ENCODE measurements at regions not wholly inside any gene's neighbourhood (a gene's known extent, or its start where the extent isn't known, plus 50 kb on each side); places are given as distances from the start of the nearest gene placed in this dataset.

- no peak for DNase-seq
- Histone ChIP-seq H3K9me3 (no peaks in the 10 kb centered on the region), H3K27me3 (peaks cover 4% of the 10 kb centered on the region), H3K4me3 (ENCODE audit: low read depth, low read length) (no peak overlapping the region), H3K4me1 (no peaks in the 10 kb centered on the region), H3K36me3 (no peaks in the 10 kb centered on the region)
- TF ChIP-seq, protein P1, sequence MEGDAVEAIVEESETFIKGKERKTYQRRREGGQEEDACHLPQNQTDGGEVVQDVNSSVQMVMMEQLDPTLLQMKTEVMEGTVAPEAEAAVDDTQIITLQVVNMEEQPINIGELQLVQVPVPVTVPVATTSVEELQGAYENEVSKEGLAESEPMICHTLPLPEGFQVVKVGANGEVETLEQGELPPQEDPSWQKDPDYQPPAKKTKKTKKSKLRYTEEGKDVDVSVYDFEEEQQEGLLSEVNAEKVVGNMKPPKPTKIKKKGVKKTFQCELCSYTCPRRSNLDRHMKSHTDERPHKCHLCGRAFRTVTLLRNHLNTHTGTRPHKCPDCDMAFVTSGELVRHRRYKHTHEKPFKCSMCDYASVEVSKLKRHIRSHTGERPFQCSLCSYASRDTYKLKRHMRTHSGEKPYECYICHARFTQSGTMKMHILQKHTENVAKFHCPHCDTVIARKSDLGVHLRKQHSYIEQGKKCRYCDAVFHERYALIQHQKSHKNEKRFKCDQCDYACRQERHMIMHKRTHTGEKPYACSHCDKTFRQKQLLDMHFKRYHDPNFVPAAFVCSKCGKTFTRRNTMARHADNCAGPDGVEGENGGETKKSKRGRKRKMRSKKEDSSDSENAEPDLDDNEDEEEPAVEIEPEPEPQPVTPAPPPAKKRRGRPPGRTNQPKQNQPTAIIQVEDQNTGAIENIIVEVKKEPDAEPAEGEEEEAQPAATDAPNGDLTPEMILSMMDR (IDR thresholded peaks at IDR 0.05; ENCODE audit: low read depth, low read length): no peak
Measured at GRCh38 chr6:3559561-3559960, 102.7 kb upstream of the SLC22A23 start.

- TF ChIP-seq, protein P1 (IDR thresholded peaks at IDR 0.05; ENCODE audit: low read depth, low read length): no peak
- Histone ChIP-seq H3K9me3 (no peaks in the 10 kb centered on the region), H3K27me3 (peaks cover 4% of the 10 kb centered on the region; the same call in 1 of the 2 replicates), H3K4me3 (ENCODE audit: low read depth, low read length) (no peak overlapping the region), H3K4me1 (no peaks in the 10 kb centered on the region), H3K36me3 (no peaks in the 10 kb centered on the region)
- no peak for DNase-seq
Measured at GRCh38 chr6:3557336-3557735, 100.5 kb upstream of the SLC22A23 start.

DNA sequence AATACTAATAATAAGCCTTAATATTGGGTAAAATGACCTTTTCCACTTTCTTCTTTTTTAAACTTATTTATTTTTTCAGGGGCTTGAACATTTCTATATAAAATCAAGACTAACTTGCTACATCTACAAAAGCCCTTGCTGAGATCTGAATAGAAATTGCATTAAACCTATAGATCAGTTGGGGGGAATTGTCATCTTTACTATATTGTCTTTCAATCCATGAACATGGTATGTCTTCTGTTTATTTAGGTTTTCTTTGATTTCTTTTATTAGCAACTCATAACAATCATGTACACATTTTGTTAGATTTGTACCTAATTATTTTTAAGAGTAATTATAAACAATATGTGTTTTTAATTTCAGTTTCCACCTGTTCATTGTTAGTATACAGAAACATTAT, 96.4 kb upstream of the SLC22A23 start:
- DNase-seq: no peak
- Histone ChIP-seq H3K4me1 (no peaks in the 10 kb centered on the region), H3K9me3 (no peaks in the 10 kb centered on the region), H3K4me3 (ENCODE audit: low read depth, low read length) (no peak overlapping the region), H3K36me3 (no peaks in the 10 kb centered on the region), H3K27me3 (no peaks in the 10 kb centered on the region)
- TF ChIP-seq, protein P1 (IDR thresholded peaks at IDR 0.05; ENCODE audit: low read depth, low read length): no peak

GRCh38 chr6:3551716-3552511, 95.1 kb upstream of the SLC22A23 start:
- H3K27me3 ChIP-seq: no peaks in the 10 kb centered on the region; the same call in 1 of the 2 replicates
- H3K36me3 ChIP-seq: no peaks in the 10 kb centered on the region
- TF ChIP-seq, protein P1 (IDR thresholded peaks at IDR 0.05; ENCODE audit: low read depth, low read length): no peak
- H3K4me3 ChIP-seq (ENCODE audit: low read depth, low read length): no peak overlapping the region
- DNase-seq: no peak
- no peaks in the 10 kb centered on the region for H3K9me3 ChIP-seq
- no peaks in the 10 kb centered on the region for H3K4me1 ChIP-seq

- no peak for DNase-seq
- H3K9me3 ChIP-seq: no peaks in the 10 kb centered on the region
Measured at GRCh38 chr6:3549314-3549940, 92.6 kb upstream of the SLC22A23 start.

More at GRCh38 chr6:3549314-3549940, 92.6 kb upstream of the SLC22A23 start:
- Histone ChIP-seq H3K36me3 (no peaks in the 10 kb centered on the region), H3K4me1 (no peaks in the 10 kb centered on the region), H3K27me3 (no peaks in the 10 kb centered on the region; the same call in 1 of the 2 replicates), H3K4me3 (ENCODE audit: low read depth, low read length) (no peak overlapping the region)
- TF ChIP-seq, protein P1 (IDR thresholded peaks at IDR 0.05; ENCODE audit: low read depth, low read length): no peak
